ENCODE measurements at regions not wholly inside any gene's neighbourhood (a gene's known extent, or its start where the extent isn't known, plus 50 kb on each side); places are given as distances from the start of the nearest gene placed in this dataset.

GRCh38 chr1:218836264-218836663 lies 337.4 kb upstream of the LYPLAL1 start:
- DNase-seq, result no peak

GRCh38 chr1:218837051-218837450 lies 336.6 kb upstream of the LYPLAL1 start:
- DNase-seq, result no peak

GRCh38 chr1:218845589-218845988 lies 328.1 kb upstream of the LYPLAL1 start:
- DNase-seq, result no peak

- DNase-seq, result no peak
These were observed 327.5 kb upstream of the LYPLAL1 start for GRCh38 chr1:218846181-218846580.

- DNase-seq, result no peak
These were observed 326.4 kb upstream of the LYPLAL1 start for GRCh38 chr1:218847089-218847768.

- DNase-seq, result no peak
These were observed 325.7 kb upstream of the LYPLAL1 start for GRCh38 chr1:218848009-218848408.

GRCh38 chr1:218850367-218850766 lies 323.3 kb upstream of the LYPLAL1 start:
- DNase-seq, result no peak

GRCh38 chr1:218851586-218851985 lies 322.1 kb upstream of the LYPLAL1 start:
- no peak for DNase-seq

GRCh38 chr1:218852527-218852926 lies 321.2 kb upstream of the LYPLAL1 start:
- DNase-seq, result no peak

GRCh38 chr1:218863987-218864386 lies 309.7 kb upstream of the LYPLAL1 start:
- DNase-seq, result no peak

GRCh38 chr1:218865591-218865990 lies 308.1 kb upstream of the LYPLAL1 start:
- no peak for DNase-seq

GRCh38 chr1:218866507-218866906 lies 307.2 kb upstream of the LYPLAL1 start:
- DNase-seq, result no peak

GRCh38 chr1:218867066-218867465 lies 306.6 kb upstream of the LYPLAL1 start:
- no peak for DNase-seq

GRCh38 chr1:218867941-218868626 lies 305.6 kb upstream of the LYPLAL1 start:
- DNase-seq, result no peak

GRCh38 chr1:218869276-218869675 lies 304.4 kb upstream of the LYPLAL1 start:
- no peak for DNase-seq

- DNase-seq, result no peak
These were observed 301.7 kb upstream of the LYPLAL1 start for GRCh38 chr1:218872026-218872425.

- no peak for DNase-seq
These were observed 300.8 kb upstream of the LYPLAL1 start for GRCh38 chr1:218872928-218873327.

GRCh38 chr1:218874313-218874712 lies 299.4 kb upstream of the LYPLAL1 start:
- DNase-seq, result no peak

- no peak for DNase-seq
These were observed 298.8 kb upstream of the LYPLAL1 start for GRCh38 chr1:218874801-218875400.

GRCh38 chr1:218878369-218878768 lies 295.3 kb upstream of the LYPLAL1 start:
- no peak for DNase-seq

GRCh38 chr1:218880484-218881060 lies 293.1 kb upstream of the LYPLAL1 start:
- no peak for DNase-seq

GRCh38 chr1:218882454-218882853 lies 291.2 kb upstream of the LYPLAL1 start:
- no peak for DNase-seq

- no peak for DNase-seq
These were observed 287.4 kb upstream of the LYPLAL1 start for GRCh38 chr1:218886101-218886871.

Data from NCI-H2227 treated with DMSO at 0.1 percent for 48 hours (cell line).